Cardiac fibroblast (primary cell): ENCODE measurements at regions not wholly inside any gene's neighbourhood (a gene's known extent, or its start where the extent isn't known, plus 50 kb on each side); places are given as distances from the start of the nearest gene placed in this dataset.

ENCODE experiments used
- DNase-seq, 2 donors: peaks; one replicate each; pipeline versions ENCODE4 v3.0.0 to v3.0.0-alpha.2; 2010; ENCODE audit warnings: low read depth in 2 of 2
- H3K4me3 ChIP-seq, 2 donors: replicated peaks in 1 of 2; 1 replicate in 1 of 2; 2 replicates in 1 of 2; pipeline ENCODE4 v1.5.1; 2011; ENCODE audit warnings: low read depth in 2 of 2, low read length in 2 of 2, mild to moderate bottlenecking in 2 of 2, moderate library complexity in 1 of 2
- TF ChIP-seq, protein P1 (sequence below): IDR thresholded peaks from one replicate; pipeline ENCODE4 v1.5.1; 2011; ENCODE audit warnings: low read depth, mild to moderate bottlenecking, low read length, inconsistent platforms

DNA sequence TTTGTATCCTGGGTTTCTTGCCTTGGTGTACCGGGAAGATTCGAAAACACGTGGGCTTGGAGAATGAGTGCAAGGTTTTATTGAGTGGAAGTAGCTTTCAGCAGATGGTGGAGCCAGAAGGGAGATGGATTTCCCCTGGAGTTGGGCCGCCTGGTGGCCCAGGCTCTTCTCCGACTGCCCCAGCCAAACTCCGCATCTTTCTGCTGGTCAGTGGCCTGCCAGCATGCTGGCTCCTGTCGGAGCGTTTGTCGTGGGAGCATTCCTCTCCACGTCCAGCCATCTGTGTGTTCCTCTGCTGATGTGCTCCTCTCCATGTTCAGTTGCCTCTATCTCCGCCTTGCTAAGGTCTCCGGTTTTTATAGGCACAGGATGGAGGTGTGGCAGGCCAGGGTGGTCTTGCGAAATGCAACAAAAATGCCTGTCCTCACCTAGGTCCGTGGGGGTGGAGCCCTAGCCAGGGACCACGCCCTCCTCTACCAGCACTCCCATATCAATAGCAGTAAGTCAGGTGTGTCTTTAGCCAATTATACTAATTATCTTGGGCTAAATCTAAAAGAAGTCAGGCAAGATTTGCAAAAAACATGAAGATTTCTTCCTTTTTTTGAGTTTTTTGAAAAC lies 745.8 kb upstream of the AMOT start:
- TF ChIP-seq, protein P1, sequence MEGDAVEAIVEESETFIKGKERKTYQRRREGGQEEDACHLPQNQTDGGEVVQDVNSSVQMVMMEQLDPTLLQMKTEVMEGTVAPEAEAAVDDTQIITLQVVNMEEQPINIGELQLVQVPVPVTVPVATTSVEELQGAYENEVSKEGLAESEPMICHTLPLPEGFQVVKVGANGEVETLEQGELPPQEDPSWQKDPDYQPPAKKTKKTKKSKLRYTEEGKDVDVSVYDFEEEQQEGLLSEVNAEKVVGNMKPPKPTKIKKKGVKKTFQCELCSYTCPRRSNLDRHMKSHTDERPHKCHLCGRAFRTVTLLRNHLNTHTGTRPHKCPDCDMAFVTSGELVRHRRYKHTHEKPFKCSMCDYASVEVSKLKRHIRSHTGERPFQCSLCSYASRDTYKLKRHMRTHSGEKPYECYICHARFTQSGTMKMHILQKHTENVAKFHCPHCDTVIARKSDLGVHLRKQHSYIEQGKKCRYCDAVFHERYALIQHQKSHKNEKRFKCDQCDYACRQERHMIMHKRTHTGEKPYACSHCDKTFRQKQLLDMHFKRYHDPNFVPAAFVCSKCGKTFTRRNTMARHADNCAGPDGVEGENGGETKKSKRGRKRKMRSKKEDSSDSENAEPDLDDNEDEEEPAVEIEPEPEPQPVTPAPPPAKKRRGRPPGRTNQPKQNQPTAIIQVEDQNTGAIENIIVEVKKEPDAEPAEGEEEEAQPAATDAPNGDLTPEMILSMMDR = no peak
- H3K4me3 ChIP-seq = no peak overlapping the region

DNA sequence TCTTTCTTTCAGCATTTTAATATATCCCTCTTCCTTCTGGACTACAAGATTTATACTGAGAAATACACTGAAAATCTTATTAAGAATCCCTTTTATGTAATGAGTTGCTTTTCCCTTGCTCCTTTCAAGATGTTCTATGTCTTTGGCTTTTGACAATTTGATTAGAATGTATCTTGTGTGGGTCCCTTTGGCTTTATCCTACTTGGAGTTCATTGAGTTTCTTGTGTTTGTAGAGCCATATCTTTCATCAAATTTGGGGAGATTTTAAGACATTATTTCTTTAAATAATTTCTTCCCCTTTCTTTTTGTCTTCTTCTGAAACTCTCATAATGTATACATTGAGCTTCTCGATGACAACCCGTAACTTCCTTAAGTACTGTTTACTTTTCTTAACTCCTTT lies 739.9 kb upstream of the AMOT start:
- no peak overlapping the region for H3K4me3 ChIP-seq
- no peak for DNase-seq
- TF ChIP-seq, protein P1 = no peak

More for the DNA sequence above, 745.8 kb upstream of the AMOT start:
- no peak for DNase-seq

DNA sequence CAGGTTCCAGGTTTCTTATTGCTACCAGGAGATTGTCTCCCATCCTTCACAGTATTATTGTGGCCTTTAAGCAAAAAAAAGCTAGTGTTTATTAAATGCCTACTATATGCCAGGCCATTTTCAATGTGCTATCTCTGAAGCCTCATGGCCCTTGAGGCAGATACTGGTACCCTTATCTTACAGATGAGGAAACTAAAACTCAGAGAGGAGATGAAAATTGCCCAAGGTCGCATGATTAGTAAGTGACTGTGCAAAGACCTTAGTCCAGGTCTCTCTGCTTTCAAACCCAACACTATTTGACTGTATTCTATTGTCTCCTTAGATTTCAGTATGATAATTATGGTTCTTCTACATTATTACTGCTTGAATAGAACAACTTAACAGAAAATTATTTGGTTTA lies 717.9 kb upstream of the AMOT start:
- no peak overlapping the region for H3K4me3 ChIP-seq
- TF ChIP-seq, protein P1 = no peak
- DNase-seq = no peak

DNA sequence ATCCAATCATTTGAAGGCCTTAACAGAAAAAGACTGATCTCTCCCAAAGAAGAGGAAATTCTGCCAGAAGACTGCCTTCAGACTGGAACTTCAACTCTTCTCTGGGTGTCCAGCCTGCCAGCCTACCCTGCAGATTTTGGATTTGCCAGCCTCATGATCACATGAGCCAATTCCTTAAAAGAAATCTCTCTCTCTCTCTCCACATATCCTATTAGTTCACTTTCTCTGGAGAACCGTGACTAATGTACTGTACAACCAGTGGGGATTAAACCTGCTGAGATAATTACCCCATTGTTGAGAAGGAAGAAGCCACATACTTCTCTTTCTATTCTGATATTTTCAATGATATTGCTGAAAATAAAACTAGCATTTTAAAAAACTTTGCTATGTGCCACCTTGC lies 711.3 kb upstream of the AMOT start:
- no peak for DNase-seq
- TF ChIP-seq, protein P1 = no peak

DNA sequence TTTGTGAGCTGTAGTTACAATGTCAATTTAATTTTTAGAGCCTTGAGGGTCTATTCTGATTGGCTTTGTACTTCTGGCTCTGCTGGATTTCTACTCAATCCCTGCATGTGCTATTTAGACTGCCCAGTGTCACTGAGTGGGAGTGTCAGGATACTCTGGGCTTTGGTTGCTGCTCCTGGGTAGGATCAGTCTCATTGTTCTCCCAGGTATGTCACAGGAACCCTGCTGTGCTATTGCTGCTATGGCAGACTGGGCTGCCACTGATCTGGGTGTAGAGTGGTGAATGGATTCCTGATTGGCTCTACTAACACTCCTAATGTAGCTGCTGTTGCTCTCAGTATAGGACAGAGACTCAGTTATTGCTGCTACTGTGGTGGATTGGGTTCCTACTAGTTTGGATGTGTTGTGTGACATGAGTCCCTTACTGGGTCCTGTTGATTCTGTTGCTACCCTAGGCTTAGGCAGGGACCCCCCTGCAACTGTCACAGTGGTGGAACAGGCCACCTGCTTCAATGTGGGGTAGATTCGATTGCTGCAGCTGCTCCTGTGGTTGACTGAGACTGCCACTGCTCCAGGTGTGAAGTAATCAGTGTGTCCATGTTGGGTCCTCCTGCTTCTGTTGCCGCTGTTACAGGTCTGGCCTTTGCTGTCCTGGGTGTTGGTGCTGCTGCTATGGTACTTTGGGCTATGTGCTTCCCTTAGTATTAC lies 707.8 kb upstream of the AMOT start:
- DNase-seq = no peak
- H3K4me3 ChIP-seq = no peak overlapping the region
- TF ChIP-seq, protein P1 = no peak

More for the DNA sequence above, 711.3 kb upstream of the AMOT start:
- no peak overlapping the region for H3K4me3 ChIP-seq

DNA sequence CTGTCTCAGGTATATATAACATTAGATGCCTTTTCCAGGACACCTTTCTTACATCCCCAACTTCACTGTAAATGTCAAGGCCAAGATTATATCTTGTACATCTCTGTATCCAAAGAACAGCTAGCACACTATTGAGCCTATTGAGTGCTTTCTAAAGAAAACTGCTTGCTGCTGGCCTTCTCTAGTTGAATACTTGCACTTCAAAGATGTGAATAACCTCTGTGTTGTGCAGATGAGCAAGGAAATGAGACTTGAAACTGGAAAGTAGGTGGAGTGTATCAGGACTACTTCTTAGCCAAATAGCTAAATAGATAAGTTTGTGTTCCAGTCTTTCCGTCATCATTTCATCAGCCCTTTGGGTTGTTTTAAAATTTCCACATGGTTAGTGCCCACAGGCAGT lies 704.4 kb upstream of the AMOT start:
- no peak overlapping the region for H3K4me3 ChIP-seq
- TF ChIP-seq, protein P1 = no peak
- no peak for DNase-seq
